ENCODE measurements at regions not wholly inside any gene's neighbourhood (a gene's known extent, or its start where the extent isn't known, plus 50 kb on each side); places are given as distances from the start of the nearest gene placed in this dataset.

DNA sequence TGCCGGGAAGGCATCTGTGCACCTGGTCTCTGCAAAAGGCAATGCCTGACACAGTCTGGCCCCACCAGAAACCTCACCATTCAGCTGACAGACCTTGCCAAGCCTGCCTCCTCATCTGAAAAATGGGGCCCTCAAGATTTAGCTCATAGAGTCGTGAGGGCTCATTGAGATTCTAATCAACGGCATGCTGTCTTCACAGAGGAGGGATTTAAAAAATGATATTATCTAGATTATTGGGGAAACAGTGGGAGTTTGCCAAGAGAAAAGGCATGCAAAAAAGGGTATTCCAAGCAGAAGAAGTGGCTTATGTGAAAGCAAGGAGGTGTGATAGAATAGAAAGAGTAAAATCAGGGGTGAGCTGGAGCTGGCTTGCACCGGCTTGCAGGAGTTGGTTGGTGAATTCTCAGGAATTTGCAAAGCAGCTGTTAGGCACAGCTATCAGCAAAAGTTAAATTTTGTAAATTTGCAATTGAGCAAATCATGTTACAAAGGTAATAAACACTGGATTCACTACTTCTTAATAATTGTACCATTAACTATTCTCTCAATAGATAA, 91.7 kb upstream of the WNT4 start:
- DNase-seq (ENCODE audit: low read depth): no peak
- no peak overlapping the region for H3K4me3 ChIP-seq (ENCODE audit: low read depth, low read length)
- TF ChIP-seq, protein P1, sequence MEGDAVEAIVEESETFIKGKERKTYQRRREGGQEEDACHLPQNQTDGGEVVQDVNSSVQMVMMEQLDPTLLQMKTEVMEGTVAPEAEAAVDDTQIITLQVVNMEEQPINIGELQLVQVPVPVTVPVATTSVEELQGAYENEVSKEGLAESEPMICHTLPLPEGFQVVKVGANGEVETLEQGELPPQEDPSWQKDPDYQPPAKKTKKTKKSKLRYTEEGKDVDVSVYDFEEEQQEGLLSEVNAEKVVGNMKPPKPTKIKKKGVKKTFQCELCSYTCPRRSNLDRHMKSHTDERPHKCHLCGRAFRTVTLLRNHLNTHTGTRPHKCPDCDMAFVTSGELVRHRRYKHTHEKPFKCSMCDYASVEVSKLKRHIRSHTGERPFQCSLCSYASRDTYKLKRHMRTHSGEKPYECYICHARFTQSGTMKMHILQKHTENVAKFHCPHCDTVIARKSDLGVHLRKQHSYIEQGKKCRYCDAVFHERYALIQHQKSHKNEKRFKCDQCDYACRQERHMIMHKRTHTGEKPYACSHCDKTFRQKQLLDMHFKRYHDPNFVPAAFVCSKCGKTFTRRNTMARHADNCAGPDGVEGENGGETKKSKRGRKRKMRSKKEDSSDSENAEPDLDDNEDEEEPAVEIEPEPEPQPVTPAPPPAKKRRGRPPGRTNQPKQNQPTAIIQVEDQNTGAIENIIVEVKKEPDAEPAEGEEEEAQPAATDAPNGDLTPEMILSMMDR (IDR thresholded peaks at IDR 0.05; ENCODE audit: insufficient read depth, low read depth, low read length): no peak

DNA sequence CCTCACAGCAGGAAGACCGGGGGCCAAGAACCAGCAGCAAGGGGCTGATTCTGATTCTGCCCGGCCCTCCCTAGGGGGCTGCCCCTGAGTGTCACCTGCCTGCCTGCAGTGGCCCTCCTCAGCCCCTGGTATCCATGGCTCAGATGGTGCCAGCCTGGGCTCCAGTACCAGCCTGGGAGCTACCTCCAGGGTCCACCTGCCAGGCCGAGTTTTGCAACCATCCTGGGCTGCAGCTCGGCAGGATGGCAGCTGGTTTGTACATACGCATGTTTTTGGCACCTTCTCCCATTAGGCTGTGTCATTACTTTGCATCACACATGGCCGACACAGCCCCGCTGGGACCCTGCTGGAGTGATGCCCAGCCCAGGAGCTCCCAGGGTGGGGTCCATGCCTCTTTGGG, 93.3 kb upstream of the WNT4 start:
- H3K4me3 ChIP-seq (ENCODE audit: low read depth, low read length): no peak overlapping the region
- TF ChIP-seq, protein P1 (IDR thresholded peaks at IDR 0.05; ENCODE audit: insufficient read depth, low read depth, low read length): no peak
- DNase-seq (ENCODE audit: low read depth): no peak

DNA sequence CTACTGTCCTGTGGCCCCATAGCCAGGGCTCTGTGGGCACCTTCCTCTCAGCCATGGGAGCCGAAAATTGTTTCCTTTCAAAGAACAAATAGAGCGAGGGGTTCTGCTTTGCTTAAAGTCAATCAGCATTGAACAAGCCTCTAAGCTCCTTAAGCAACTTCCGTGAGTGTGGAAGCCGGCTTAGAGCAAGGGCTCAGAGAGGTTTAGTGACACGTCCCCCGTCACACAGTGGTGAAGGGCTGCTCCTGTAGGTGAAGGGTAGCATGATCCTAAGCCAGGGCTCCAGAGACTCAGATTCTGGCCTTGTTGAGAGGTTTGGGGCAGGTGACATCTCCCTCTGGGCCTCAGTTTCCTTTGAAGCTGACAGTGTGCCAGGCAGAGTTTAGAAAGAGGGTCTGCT, 94.0 kb upstream of the WNT4 start:
- no peak overlapping the region for H3K4me3 ChIP-seq (ENCODE audit: low read depth, low read length)
- DNase-seq (ENCODE audit: low read depth): no peak
- TF ChIP-seq, protein P1 (IDR thresholded peaks at IDR 0.05; ENCODE audit: insufficient read depth, low read depth, low read length): no peak

DNA sequence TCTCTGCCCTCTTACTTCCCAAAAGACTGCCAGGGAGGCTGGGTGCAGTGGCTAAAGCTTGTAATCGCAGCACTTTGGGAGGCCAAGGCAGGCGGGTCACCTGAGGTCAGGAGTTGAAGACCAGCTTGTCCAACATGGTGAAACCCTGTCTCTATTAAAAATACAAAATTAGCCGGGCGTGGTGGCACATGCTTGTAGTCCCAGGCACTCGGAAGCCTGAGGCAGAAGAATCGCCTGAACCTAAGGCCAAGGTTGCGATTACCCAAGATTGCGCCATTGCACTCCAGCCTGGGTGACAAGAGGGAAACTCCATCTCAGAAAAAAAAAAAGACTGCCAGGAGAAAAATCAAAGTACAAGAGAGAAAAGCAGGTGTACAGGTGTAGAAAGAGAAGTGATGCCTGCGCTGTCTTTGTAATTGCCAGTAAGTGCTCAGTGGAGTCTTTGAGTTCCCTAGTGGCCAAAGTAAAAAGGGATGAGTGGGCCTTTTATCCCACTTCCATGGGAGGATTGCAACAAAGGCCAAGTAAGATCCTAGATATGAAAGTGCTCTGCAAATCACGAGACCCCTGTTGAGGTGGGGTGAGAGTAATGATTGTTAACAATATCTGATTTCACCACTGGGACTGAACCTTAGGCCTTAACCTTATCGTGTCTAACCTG, 94.7 kb upstream of the WNT4 start:
- H3K4me3 ChIP-seq (ENCODE audit: low read depth, low read length): no peak overlapping the region
- TF ChIP-seq, protein P1 (IDR thresholded peaks at IDR 0.05; ENCODE audit: insufficient read depth, low read depth, low read length): no peak
- DNase-seq (ENCODE audit: low read depth): no peak

DNA sequence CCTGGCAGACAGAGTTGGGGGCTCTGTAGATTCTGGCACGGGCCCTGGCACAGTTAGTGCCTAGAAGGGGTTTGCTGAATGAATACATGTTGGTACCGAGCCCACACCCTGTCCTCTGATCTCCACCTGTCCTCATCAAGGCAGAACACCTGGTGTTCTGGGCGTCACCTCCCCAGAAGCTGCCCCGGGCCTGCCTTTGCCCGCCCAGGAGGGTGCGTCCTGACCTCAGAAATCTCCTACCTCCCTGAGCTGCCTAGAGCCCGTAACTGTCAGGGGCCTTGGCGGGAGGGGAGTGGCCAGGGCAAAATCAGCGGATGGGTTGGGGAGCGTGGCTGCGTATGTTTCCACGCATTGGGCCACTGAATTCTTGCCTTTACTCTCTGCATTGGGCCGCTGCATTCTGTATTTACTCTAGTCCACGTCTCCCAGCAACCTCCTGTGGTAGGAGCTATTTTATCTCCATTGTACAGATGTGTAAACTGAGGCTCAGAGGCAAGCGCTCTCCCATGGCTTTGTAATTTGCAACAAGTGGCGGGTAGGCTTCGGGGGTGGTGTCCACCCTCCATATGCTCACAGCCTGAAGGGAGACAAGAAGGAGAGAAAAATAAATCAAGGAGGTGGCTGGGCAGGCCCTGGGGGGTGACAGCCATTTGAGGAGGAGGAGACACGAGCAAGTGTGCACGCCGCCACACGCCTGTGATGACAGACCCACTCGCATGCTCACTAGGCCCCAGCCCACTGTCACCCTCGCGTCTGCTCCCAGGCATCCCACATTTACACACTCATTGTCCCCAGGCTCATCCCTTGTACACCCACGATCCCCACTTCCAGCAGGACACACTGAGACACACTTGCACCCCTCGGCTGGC, 95.7 kb upstream of the WNT4 start:
- no peak overlapping the region for H3K4me3 ChIP-seq (ENCODE audit: low read depth, low read length)
- TF ChIP-seq, protein P1 (IDR thresholded peaks at IDR 0.05; ENCODE audit: insufficient read depth, low read depth, low read length): no peak
- no peak for DNase-seq (ENCODE audit: low read depth)

DNA sequence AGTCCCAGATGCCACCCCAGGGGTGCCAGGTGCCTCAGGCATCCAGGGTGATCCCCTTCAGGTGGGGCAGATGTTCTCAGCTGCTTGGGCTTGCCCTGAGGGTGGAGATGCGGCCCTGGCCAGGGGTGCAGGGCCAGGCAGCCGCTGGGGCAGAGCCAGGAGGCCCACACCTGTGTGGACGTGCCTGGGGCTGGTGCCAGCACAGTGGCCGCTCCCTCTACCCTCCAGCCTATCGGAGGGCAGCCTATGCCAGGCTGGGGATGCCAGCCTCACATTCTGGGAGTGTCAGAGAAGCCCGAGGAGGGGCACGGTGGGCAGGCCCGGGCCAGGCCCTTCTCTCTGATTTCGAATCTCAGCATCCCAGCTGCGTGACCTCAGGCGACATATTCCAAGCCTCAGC, 96.5 kb upstream of the WNT4 start:
- TF ChIP-seq, protein P1 (IDR thresholded peaks at IDR 0.05; ENCODE audit: insufficient read depth, low read depth, low read length): no peak
- DNase-seq (ENCODE audit: low read depth): no peak

More for the DNA sequence above, 96.5 kb upstream of the WNT4 start:
- no peak overlapping the region for H3K4me3 ChIP-seq (ENCODE audit: low read depth, low read length)

All from fibroblast of villous mesenchyme (primary cell).